CD4-positive, alpha-beta T cell (primary cell): ENCODE measurements at regions not wholly inside any gene's neighbourhood (a gene's known extent, or its start where the extent isn't known, plus 50 kb on each side); places are given as distances from the start of the nearest gene placed in this dataset.

Source experiments
- ATAC-seq: fragments of 200-7000 bp; cut with Tn5 transposase; one replicate; pipeline ENCODE4 v1.10.0; 2022; ENCODE audit warnings: mild to moderate bottlenecking; ENCODE audit not compliant: poor library complexity
- CTCF ChIA-PET: fragments of 350-600 bp; sonication (Branson Sonifier 250); formaldehyde crosslinking; loops from one replicate; lab custom pipeline; 2021; ENCODE audit warnings: antibody characterized with exemption, inconsistent platforms; lab: Charles Lee
- POLR2A ChIA-PET: fragments of 350-600 bp; sonication (Branson Sonifier 250); formaldehyde crosslinking; loops from one replicate; lab custom pipeline; 2021; ENCODE audit warnings: antibody characterized with exemption, inconsistent platforms; lab: Charles Lee
- DNase-seq, 14 experiments: peaks; one replicate each; pipeline ENCODE4 v3.0.0-alpha.2; 2013 to 2020; ENCODE audit warnings: mixed read lengths in 2 of 14
- H3K27ac ChIP-seq, 2 donors: one replicate each; pipeline versions ENCODE4 v1.5.1 to v1.7.0; 2013; ENCODE audit warnings: low read length in 2 of 2, low read depth in 1 of 2, mild to moderate bottlenecking in 1 of 2
- H3K27me3 ChIP-seq, 2 experiments: 1 replicate in 1 of 2; 2 replicates in 1 of 2; pipeline versions ENCODE4 v1.6.1 to v1.7.0; 2013; ENCODE audit warnings: low read length in 2 of 2, control low read depth in 1 of 2, mild to moderate bottlenecking in 1 of 2, moderate library complexity in 1 of 2; ENCODE audit not compliant: insufficient read depth in 2 of 2, control insufficient read depth in 1 of 2
- H3K36me3 ChIP-seq: one replicate; pipeline ENCODE4 v1.6.1; 2013; ENCODE audit warnings: low read length, control low read depth; ENCODE audit not compliant: insufficient read depth
- H3K4me1 ChIP-seq: one replicate; pipeline ENCODE4 v1.6.1; 2013; ENCODE audit warnings: low read length, control low read depth; ENCODE audit not compliant: insufficient read depth
- H3K4me3 ChIP-seq: one replicate; pipeline ENCODE4 v1.5.1; 2013; ENCODE audit warnings: mild to moderate bottlenecking, low read length, moderate library complexity
- H3K9me3 ChIP-seq, 2 experiments: 1 replicate in 1 of 2; 2 replicates in 1 of 2; pipeline versions ENCODE4 v1.6.1 to v1.7.0; 2013; ENCODE audit warnings: low read length in 2 of 2, mild to moderate bottlenecking in 2 of 2, control low read depth in 1 of 2, moderate library complexity in 1 of 2; ENCODE audit not compliant: control insufficient read depth in 1 of 2, insufficient read depth in 1 of 2
- H3K27ac Mint-ChIP-seq: one replicate; pipeline ENCODE4 v1.8.0; 2020; ENCODE audit warnings: mixed read lengths
- H3K27me3 Mint-ChIP-seq: one replicate; pipeline ENCODE4 v1.8.0; 2021; ENCODE audit warnings: mixed read lengths
- H3K36me3 Mint-ChIP-seq: one replicate; pipeline ENCODE4 v1.8.0; 2021; ENCODE audit warnings: low read depth, mixed read lengths
- H3K4me1 Mint-ChIP-seq: one replicate; pipeline ENCODE4 v1.8.0; 2021; ENCODE audit warnings: low read depth, mixed read lengths
- H3K4me3 Mint-ChIP-seq: one replicate; pipeline ENCODE4 v1.8.0; 2020; ENCODE audit warnings: mild to moderate bottlenecking, mixed read lengths
- H3K9me3 Mint-ChIP-seq: one replicate; pipeline ENCODE4 v1.8.0; 2020; ENCODE audit warnings: mixed read lengths
- CTCF ChIP-seq: fragments of 200-600 bp; IDR thresholded peaks from one replicate; pipeline ENCODE4 v1.8.0; 2022; ENCODE audit warnings: antibody characterized with exemption, mild to moderate bottlenecking
- intact Hi-C, 2 experiments: fragments of 100-400 bp; cut with DNase I in 1 of 2; cut with micrococcal nuclease in 1 of 2; formaldehyde crosslinking; loops; one replicate each; pipeline versions ENCODE4 v1.15.1 to v1.9.0; 2023 to 2025; cut with DNase I, micrococcal nuclease

GRCh38 chr12:102757882-102758226 is 159.2 kb downstream of the PAH start:
- Histone ChIP-seq H3K36me3 (no peaks in the 10 kb centered on the region), H3K4me1 (no peaks in the 10 kb centered on the region), H3K27ac (no peak overlapping the region), H3K4me3 (no peak overlapping the region), H3K27me3 (no peaks in the 10 kb centered on the region), H3K9me3 (no peaks in the 10 kb centered on the region)
- Mint-ChIP-seq H3K9me3 (peaks cover 4% of the 10 kb centered on the region), H3K27me3 (peaks cover 6% of the 10 kb centered on the region), H3K4me1 (no peaks in the 10 kb centered on the region), H3K4me3 (no peak overlapping the region), H3K36me3 (no peaks in the 10 kb centered on the region), H3K27ac (no peak overlapping the region)
- no peak for ATAC-seq
- POLR2A ChIA-PET, result no interaction called here
- DNase-seq, result no peak
- CTCF ChIA-PET, result no interaction called here
- intact Hi-C loops, result no loop called here
- TF ChIP-seq CTCF, result no peak

DNA sequence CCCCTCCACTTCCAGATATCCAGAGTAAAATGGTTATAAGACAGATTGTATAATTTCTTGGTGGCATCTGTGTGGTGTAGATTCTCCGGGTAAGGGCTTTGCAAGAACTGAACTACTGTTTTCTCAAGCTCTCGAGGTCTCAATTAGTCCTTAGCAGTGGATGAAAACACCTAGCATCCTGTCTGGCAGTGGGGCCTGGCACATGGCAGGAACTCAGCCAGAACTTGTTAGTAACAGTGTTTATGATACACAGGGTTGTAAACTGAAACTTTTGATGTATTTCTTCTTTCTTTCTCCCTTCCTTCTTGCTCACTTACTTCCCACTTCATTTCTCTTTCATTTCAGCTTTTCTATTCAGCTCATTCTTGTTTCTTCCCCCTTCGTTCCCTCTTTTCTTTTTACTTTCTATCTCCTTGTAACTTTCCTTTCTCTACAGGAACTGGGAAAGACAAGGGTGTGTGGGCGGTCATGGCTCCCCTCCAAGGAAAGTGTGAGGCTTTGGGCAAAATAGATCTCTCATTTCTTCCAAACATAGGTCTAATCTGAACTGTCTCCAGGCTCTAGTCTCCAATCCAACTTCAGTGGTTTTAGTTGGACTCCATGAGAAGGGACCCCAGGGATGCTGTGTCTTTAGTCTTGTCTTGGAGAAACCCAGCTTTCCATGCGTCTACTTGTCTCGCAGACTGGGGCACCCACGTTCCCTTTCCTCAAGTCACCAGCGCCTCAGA is 159.7 kb downstream of the PAH start:
- H3K4me3 ChIP-seq, result no peak overlapping the region
- no peak overlapping the region for H3K27ac Mint-ChIP-seq
- intact Hi-C loops, result no loop called here
- ATAC-seq, result no peak
- no peaks in the 10 kb centered on the region for H3K36me3 Mint-ChIP-seq
- POLR2A ChIA-PET, result no interaction called here
- no peaks in the 10 kb centered on the region for H3K4me1 ChIP-seq
- no peak overlapping the region for H3K27ac ChIP-seq
- H3K9me3 ChIP-seq, result no peaks in the 10 kb centered on the region
- peaks cover 6% of the 10 kb centered on the region for H3K27me3 Mint-ChIP-seq
- peaks cover 4% of the 10 kb centered on the region for H3K9me3 Mint-ChIP-seq
- no peaks in the 10 kb centered on the region for H3K4me1 Mint-ChIP-seq
- H3K27me3 ChIP-seq, result no peaks in the 10 kb centered on the region
- H3K36me3 ChIP-seq, result no peaks in the 10 kb centered on the region
- CTCF ChIA-PET, result no interaction called here
- no peak for DNase-seq
- no peak for TF ChIP-seq CTCF
- no peak overlapping the region for H3K4me3 Mint-ChIP-seq

DNA sequence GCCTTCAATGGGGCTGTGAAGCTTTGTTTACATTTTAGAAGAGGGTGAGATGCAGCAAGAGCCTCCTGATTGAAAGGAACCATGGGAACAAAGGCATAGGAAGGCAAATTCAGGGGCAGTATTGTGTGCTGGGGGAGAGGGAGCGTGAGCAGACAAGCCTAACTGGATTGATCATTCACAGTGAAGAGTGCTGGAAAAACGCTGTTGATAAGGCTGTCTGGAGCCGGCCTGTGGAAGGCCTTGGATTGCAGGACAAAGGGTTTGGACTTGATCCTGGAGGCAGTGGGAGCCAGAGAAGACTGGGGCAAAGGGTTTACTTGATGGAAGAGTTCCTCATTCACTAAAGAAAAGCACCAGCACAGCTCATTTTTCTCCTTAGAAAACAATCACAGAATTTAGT is 160.5 kb downstream of the PAH start:
- intact Hi-C loops, result no loop called here
- CTCF ChIA-PET, result no interaction called here
- H3K4me3 ChIP-seq, result no peak overlapping the region
- H3K27ac ChIP-seq, result no peak overlapping the region
- no peak overlapping the region for H3K4me3 Mint-ChIP-seq
- H3K36me3 ChIP-seq, result no peaks in the 10 kb centered on the region
- no peak overlapping the region for H3K27ac Mint-ChIP-seq
- DNase-seq, result no peak
- no peaks in the 10 kb centered on the region for H3K4me1 ChIP-seq
- no peaks in the 10 kb centered on the region for H3K36me3 Mint-ChIP-seq
- no peak for TF ChIP-seq CTCF
- POLR2A ChIA-PET, result no interaction called here
- no peaks in the 10 kb centered on the region for H3K4me1 Mint-ChIP-seq
- no peak for ATAC-seq
- H3K27me3 ChIP-seq, result no peaks in the 10 kb centered on the region
- H3K9me3 Mint-ChIP-seq, result peaks cover 4% of the 10 kb centered on the region
- H3K9me3 ChIP-seq, result no peaks in the 10 kb centered on the region
- H3K27me3 Mint-ChIP-seq, result peaks cover 6% of the 10 kb centered on the region
